ENCODE measurements at regions not wholly inside any gene's neighbourhood (a gene's known extent, or its start where the extent isn't known, plus 50 kb on each side); places are given as distances from the start of the nearest gene placed in this dataset.
A peak's percentile ranks its signal among the peaks of the same experiment; 100 is the strongest.
"Not testable (repeated sequence)": the region's sequence is repeated elsewhere in the genome, so short reads cannot be mapped to it uniquely, and the experiment has no call there.

GRCh38 chr21:18553786-18554185 is 150.2 kb upstream of the TMPRSS15 start:
- Histone ChIP-seq H3K4me3 (no peak overlapping the region), H3K4me1 (no peaks in the 10 kb centered on the region), H3K36me3 (no peaks in the 10 kb centered on the region), H3K27ac (no peak overlapping the region), H3K9me3 (no peaks in the 10 kb centered on the region), H3K27me3 (no peaks in the 10 kb centered on the region)
- intact Hi-C loops (cut with DNase I; ENCODE audit: low total_unique reads): no loop called here
- 79 to 94% methylated on average over 2 of the region's 2 CpGs for WGBS, 2 donors (ENCODE audit: low coverage in 1 of 2)
- in situ Hi-C loops (cut with MboI; ENCODE audit: low pct_ligation_motif_present in 1 of 4, low pct_unique_long_range_greater_than_20kb in 1 of 4, low sequenced_read_pairs in 3 of 4): no loop called here
- TF ChIP-seq POLR2A (IDR thresholded peaks at IDR 0.05) (no peak), EP300 (IDR thresholded peaks at IDR 0.05; ENCODE audit: low read depth) (no peak), POLR2AphosphoS5 (IDR thresholded peaks at IDR 0.05) (no peak), CTCF (IDR thresholded peaks at IDR 0.05) (no peak)
- DNase-seq: no peak

GRCh38 chr21:18567770-18568169 is 164.2 kb upstream of the TMPRSS15 start:
- DNase-seq; H3K9me3 ChIP-seq; H3K4me1 ChIP-seq; H3K36me3 ChIP-seq; intact Hi-C loops (cut with DNase I; ENCODE audit: low total_unique reads); H3K27me3 ChIP-seq; H3K4me3 ChIP-seq; in situ Hi-C loops (cut with MboI; ENCODE audit: low pct_ligation_motif_present in 1 of 4, low pct_unique_long_range_greater_than_20kb in 1 of 4, low sequenced_read_pairs in 3 of 4); H3K27ac ChIP-seq: not testable (repeated sequence)
- 89% methylated on average over 10 of the region's 10 CpGs; no CpG with 5 or more reads in 1 of the 2 donors for WGBS, 2 donors (ENCODE audit: low coverage in 1 of 2)

DNA sequence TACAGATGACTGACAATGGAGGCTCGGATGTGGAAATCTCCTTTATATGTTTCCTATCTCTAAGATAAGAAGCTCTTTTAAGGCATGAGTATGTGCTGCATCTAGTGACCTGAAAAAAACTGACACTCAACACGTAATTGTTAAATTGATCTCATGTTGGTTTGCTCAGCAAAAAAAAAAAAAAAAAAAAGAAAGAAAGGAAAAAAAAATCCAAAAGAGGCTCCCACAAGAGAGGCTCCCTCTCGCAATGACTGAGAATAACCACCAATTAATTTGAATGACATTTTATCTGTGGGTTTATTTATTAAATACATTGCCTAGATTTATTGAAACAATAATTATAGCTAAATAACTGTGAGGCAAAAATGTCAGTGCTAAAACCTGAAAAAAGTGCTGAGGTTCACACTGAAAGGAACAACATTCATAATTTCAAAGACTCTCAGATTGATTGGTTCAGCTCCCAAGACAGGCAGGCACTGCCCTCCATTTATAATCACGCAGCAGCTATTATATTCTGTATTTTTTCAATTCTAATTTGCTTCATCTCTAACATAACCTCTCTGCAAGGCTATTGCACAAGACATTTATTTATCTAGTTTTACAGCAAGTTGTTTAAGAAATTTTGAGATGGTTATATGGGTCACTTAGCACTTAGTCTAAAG is 184.5 kb upstream of the TMPRSS15 start:
- Histone ChIP-seq H3K27me3 (no peaks in the 10 kb centered on the region), H3K4me3 (no peak overlapping the region), H3K36me3 (no peaks in the 10 kb centered on the region), H3K27ac (no peak overlapping the region), H3K9me3 (no peaks in the 10 kb centered on the region), H3K4me1 (no peaks in the 10 kb centered on the region)
- in situ Hi-C loops (cut with MboI; ENCODE audit: low pct_ligation_motif_present in 1 of 4, low pct_unique_long_range_greater_than_20kb in 1 of 4, low sequenced_read_pairs in 3 of 4) (no loop called here), intact Hi-C loops (cut with DNase I; ENCODE audit: low total_unique reads) (no loop called here)
- TF ChIP-seq POLR2A (IDR thresholded peaks at IDR 0.05) (no peak), EP300 (IDR thresholded peaks at IDR 0.05; ENCODE audit: low read depth) (no peak), POLR2AphosphoS5 (IDR thresholded peaks at IDR 0.05) (no peak), CTCF (IDR thresholded peaks at IDR 0.05) (no peak)
- WGBS, 2 donors (ENCODE audit: low coverage in 1 of 2): 73 to 79% methylated on average over 3 to 4 of the region's 4 CpGs
- no peak for DNase-seq

- Histone ChIP-seq H3K4me1 (peaks cover 0 to 9% (median 5%) of the 10 kb centered on the region in 4 donors), H3K9me3 (no peaks in the 10 kb centered on the region), H3K36me3 (no peaks in the 10 kb centered on the region), H3K27me3 (no peaks in the 10 kb centered on the region), H3K27ac (no peak overlapping the region), H3K4me3 (no peak overlapping the region)
- intact Hi-C loops (cut with DNase I; ENCODE audit: low total_unique reads): no loop called here
- in situ Hi-C loops (cut with MboI; ENCODE audit: low pct_ligation_motif_present in 1 of 4, low pct_unique_long_range_greater_than_20kb in 1 of 4, low sequenced_read_pairs in 3 of 4): no loop called here
- no peak for DNase-seq
- TF ChIP-seq EP300 (IDR thresholded peaks at IDR 0.05; ENCODE audit: low read depth) (no peak), CTCF (IDR thresholded peaks at IDR 0.05) (peak in 1 of 5 experiments; percentile 14)
- WGBS, 2 donors (ENCODE audit: low coverage in 1 of 2): 59 to 88% methylated on average over 1 of the region's 1 CpG
Observed at GRCh38 chr21:18601146-18601545, 197.6 kb upstream of the TMPRSS15 start.

GRCh38 chr21:18602711-18603110 is 199.1 kb upstream of the TMPRSS15 start:
- TF ChIP-seq CTCF (IDR thresholded peaks at IDR 0.05) (no peak), POLR2AphosphoS5 (IDR thresholded peaks at IDR 0.05) (no peak), POLR2A (IDR thresholded peaks at IDR 0.05) (no peak)
- Histone ChIP-seq H3K9me3 (no peaks in the 10 kb centered on the region), H3K27me3 (no peaks in the 10 kb centered on the region), H3K36me3 (no peaks in the 10 kb centered on the region), H3K4me1 (peaks cover 0 to 9% (median 5%) of the 10 kb centered on the region in 4 donors), H3K4me3 (no peak overlapping the region), H3K27ac (no peak overlapping the region)
- intact Hi-C loops (cut with DNase I; ENCODE audit: low total_unique reads): no loop called here
- DNase-seq: no peak
- in situ Hi-C loops (cut with MboI; ENCODE audit: low pct_ligation_motif_present in 1 of 4, low pct_unique_long_range_greater_than_20kb in 1 of 4, low sequenced_read_pairs in 3 of 4): no loop called here
- WGBS, 2 donors (ENCODE audit: low coverage in 1 of 2): 83 to 84% methylated on average over 2 to 3 of the region's 3 CpGs
